ENCODE measurements at regions not wholly inside any gene's neighbourhood (a gene's known extent, or its start where the extent isn't known, plus 50 kb on each side); places are given as distances from the start of the nearest gene placed in this dataset.

DNA sequence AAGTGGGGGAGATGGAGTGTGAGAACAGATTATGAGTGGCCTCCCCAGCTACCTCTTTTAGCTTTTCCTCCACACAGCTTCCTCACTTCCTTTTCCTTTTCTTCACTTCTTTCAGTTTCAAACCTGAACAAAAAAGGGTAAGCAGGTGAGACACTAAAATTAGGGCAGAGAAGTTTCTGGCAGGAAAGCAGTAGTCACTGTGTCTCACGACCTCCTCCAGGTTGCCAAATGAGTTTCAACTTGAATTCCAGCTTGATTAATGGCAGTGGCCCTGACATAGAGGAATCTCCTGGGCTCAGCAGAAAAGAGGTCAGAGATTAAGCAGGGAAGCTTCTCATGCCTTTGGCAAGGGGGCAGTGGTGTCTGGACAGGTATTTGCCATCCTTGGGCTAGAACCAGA is 63.7 kb upstream of the SPINK5 start:
- Histone ChIP-seq H3K4me3 (no peak overlapping the region), H3K9me3 (peaks cover 25% of the 10 kb centered on the region), H3K36me3 (ENCODE audit: low read depth) (no peaks in the 10 kb centered on the region), H3K4me1 (ENCODE audit: low read depth) (no peaks in the 10 kb centered on the region)
- intact Hi-C loops (cut with DNase I, micrococcal nuclease), result no loop called here
- ATAC-seq, result no peak
- no peak for DNase-seq
- TF ChIP-seq, protein P1, sequence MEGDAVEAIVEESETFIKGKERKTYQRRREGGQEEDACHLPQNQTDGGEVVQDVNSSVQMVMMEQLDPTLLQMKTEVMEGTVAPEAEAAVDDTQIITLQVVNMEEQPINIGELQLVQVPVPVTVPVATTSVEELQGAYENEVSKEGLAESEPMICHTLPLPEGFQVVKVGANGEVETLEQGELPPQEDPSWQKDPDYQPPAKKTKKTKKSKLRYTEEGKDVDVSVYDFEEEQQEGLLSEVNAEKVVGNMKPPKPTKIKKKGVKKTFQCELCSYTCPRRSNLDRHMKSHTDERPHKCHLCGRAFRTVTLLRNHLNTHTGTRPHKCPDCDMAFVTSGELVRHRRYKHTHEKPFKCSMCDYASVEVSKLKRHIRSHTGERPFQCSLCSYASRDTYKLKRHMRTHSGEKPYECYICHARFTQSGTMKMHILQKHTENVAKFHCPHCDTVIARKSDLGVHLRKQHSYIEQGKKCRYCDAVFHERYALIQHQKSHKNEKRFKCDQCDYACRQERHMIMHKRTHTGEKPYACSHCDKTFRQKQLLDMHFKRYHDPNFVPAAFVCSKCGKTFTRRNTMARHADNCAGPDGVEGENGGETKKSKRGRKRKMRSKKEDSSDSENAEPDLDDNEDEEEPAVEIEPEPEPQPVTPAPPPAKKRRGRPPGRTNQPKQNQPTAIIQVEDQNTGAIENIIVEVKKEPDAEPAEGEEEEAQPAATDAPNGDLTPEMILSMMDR (IDR thresholded peaks at IDR 0.05), result no peak

DNA sequence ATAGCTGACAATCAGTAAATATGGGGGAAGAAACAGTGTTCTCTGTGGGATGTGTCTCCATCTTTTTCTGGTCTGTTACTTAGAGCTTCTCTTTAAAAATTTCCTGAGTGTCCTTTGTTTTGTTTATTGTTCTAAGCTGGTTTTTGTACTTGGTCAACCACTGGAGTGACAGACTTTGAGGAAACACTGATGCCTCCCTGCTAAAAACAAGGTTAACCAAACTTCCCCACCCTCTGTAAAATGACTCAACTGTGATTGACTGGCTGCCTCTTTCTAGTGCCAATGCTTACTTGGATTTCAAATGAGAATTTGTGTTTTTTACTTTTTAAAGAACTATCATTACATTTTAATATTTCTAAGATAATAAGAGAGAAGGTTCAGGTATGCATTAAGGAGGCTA is 65.1 kb upstream of the SPINK5 start:
- ATAC-seq (no peak), DNase-seq (no peak)
- Histone ChIP-seq H3K9me3 (peaks cover 25% of the 10 kb centered on the region), H3K4me3 (no peak overlapping the region), H3K36me3 (ENCODE audit: low read depth) (no peaks in the 10 kb centered on the region), H3K4me1 (ENCODE audit: low read depth) (no peaks in the 10 kb centered on the region)
- intact Hi-C loops (cut with DNase I, micrococcal nuclease), result no loop called here
- TF ChIP-seq, protein P1 (IDR thresholded peaks at IDR 0.05), result no peak

DNA sequence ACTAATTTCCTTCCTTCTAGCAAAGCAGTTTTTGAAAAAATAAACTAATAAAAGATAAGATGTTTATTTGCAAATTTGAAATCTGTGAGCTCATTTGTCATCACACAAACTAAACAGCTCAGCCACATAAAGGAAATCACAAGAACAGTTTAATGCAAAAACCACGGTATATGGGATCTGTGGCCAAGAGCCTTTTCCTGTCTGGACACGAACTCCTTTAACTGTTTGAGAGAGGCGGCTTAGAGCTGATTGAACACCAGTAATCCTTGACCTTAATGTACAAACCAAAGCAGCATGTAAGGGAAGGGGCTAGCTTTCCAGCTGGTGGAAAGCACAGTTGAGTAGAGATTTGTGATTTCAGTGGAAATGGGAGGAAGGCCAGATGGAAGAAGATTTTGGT is 66.3 kb upstream of the SPINK5 start:
- ATAC-seq, result no peak
- H3K9me3 ChIP-seq, result peaks cover 24% of the 10 kb centered on the region
- DNase-seq, result no peak
- intact Hi-C loops (cut with DNase I, micrococcal nuclease), result no loop called here
- TF ChIP-seq, protein P1 (IDR thresholded peaks at IDR 0.05), result no peak
- no peaks in the 10 kb centered on the region for H3K36me3 ChIP-seq (ENCODE audit: low read depth)
- no peak overlapping the region for H3K4me3 ChIP-seq
- H3K4me1 ChIP-seq (ENCODE audit: low read depth), result no peaks in the 10 kb centered on the region

DNA sequence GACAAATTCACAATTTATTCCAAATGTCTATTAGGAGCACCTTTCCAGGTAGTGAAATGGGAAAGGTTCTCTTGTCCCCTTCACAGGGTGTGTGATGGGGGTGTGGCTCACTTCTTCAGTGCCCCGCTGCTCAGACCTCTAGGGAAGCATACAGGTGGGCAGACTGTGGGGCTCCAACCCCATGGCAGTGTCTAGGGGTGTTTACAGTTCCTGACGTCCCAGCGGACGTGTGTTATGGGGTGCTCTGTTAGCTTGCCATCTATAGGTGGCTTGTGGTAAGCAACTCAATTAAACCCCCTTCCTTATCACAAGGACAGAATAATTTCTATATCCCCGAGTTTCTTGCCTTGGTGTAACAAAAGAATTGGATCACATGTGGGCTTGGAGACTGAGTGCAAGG is 67.4 kb upstream of the SPINK5 start:
- ATAC-seq (no peak), DNase-seq (no peak)
- peaks cover 13% of the 10 kb centered on the region for H3K9me3 ChIP-seq
- H3K36me3 ChIP-seq (ENCODE audit: low read depth), result no peaks in the 10 kb centered on the region
- intact Hi-C loops (cut with DNase I, micrococcal nuclease), result no loop called here
- H3K4me3 ChIP-seq, result no peak overlapping the region
- TF ChIP-seq, protein P1 (IDR thresholded peaks at IDR 0.05), result no peak
- no peaks in the 10 kb centered on the region for H3K4me1 ChIP-seq (ENCODE audit: low read depth)

DNA sequence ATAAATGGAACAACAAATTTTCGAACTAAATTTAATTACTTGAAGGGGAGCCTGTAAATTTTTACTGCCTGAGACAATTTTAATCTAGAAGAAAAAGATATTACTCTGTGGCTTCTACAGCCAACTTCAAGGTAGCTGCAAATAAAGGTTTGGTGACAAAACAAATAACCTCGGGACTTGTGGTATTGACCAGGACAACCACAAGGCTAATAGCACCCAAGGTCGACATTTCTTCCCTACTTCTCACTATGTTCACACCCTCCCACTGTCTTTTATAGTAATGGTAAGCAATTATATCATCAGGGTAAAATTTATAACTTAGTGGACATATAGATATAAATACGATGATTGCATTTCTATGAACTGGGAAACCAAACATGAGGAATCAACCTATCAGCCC is 67.9 kb upstream of the SPINK5 start:
- no peak for DNase-seq
- peaks cover 8% of the 10 kb centered on the region for H3K9me3 ChIP-seq
- intact Hi-C loops (cut with DNase I, micrococcal nuclease), result no loop called here
- no peaks in the 10 kb centered on the region for H3K36me3 ChIP-seq (ENCODE audit: low read depth)
- no peaks in the 10 kb centered on the region for H3K4me1 ChIP-seq (ENCODE audit: low read depth)
- TF ChIP-seq, protein P1 (IDR thresholded peaks at IDR 0.05), result no peak
- ATAC-seq, result no peak
- no peak overlapping the region for H3K4me3 ChIP-seq

DNA sequence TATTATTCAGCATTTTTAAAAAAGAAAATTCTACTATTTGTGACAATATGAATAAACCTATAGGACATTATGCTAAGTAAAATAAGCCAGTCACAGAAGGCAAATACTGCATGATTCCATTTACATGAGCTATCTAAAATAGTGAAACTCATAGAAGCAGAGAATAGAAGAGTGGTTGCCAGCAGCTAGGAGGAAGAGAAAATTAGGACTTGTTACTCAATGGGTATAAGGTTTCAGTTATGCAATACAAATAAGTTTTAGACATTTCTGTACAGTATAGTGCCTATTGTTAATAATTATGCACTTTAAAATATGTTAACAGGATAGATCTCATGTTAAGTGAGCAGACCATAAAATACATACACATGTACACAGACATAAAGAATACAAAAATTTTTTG is 73.8 kb upstream of the SPINK5 start:
- DNase-seq (no peak), ATAC-seq (no peak)
- intact Hi-C loops (cut with DNase I, micrococcal nuclease), result no loop called here
- Histone ChIP-seq H3K36me3 (ENCODE audit: low read depth) (no peaks in the 10 kb centered on the region), H3K4me1 (ENCODE audit: low read depth) (no peaks in the 10 kb centered on the region), H3K4me3 (no peak overlapping the region), H3K9me3 (no peaks in the 10 kb centered on the region)
- TF ChIP-seq, protein P1 (IDR thresholded peaks at IDR 0.05), result no peak
